Vagina (tissue), 2 donors: ENCODE measurements at regions not wholly inside any gene's neighbourhood (a gene's known extent, or its start where the extent isn't known, plus 50 kb on each side); places are given as distances from the start of the nearest gene placed in this dataset.

ENCODE experiments used
- POLR2A ChIP-seq, 2 donors: fragments of 450-650 bp; IDR thresholded peaks; one replicate each; pipeline ENCODE4 v1.6.1; 2017; ENCODE audit warnings: antibody characterized with exemption in 2 of 2, mild to moderate bottlenecking in 2 of 2, moderate library complexity in 2 of 2
- POLR2AphosphoS5 ChIP-seq, 2 donors: sonication (generic); formaldehyde crosslinking; IDR thresholded peaks; one replicate each; pipeline ENCODE4 v1.9.0; 2017; ENCODE audit warnings: antibody characterized with exemption in 2 of 2, mild to moderate bottlenecking in 2 of 2, low read depth in 1 of 2; ENCODE audit not compliant: insufficient read depth in 1 of 2
- TF ChIP-seq, protein P1 (sequence below), 3 experiments: fragments of 450-650 bp in 2 of 3; fragments of 200-600 bp in 1 of 3; sonication (generic) in 1 of 3; IDR thresholded peaks; one replicate each; pipeline ENCODE4 v1.5.1; 2017 to 2019; ENCODE audit warnings: antibody characterized with exemption in 3 of 3, mild to moderate bottlenecking in 2 of 3, moderate library complexity in 2 of 3

GRCh38 chr5:57642066-57642465 is 159.5 kb upstream of the ACTBL2 start:
- TF ChIP-seq, protein P1, sequence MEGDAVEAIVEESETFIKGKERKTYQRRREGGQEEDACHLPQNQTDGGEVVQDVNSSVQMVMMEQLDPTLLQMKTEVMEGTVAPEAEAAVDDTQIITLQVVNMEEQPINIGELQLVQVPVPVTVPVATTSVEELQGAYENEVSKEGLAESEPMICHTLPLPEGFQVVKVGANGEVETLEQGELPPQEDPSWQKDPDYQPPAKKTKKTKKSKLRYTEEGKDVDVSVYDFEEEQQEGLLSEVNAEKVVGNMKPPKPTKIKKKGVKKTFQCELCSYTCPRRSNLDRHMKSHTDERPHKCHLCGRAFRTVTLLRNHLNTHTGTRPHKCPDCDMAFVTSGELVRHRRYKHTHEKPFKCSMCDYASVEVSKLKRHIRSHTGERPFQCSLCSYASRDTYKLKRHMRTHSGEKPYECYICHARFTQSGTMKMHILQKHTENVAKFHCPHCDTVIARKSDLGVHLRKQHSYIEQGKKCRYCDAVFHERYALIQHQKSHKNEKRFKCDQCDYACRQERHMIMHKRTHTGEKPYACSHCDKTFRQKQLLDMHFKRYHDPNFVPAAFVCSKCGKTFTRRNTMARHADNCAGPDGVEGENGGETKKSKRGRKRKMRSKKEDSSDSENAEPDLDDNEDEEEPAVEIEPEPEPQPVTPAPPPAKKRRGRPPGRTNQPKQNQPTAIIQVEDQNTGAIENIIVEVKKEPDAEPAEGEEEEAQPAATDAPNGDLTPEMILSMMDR (IDR thresholded peaks at IDR 0.05): no peak
- TF ChIP-seq POLR2A (IDR thresholded peaks at IDR 0.05) (no peak), POLR2AphosphoS5 (IDR thresholded peaks at IDR 0.05; ENCODE audit: insufficient read depth in 1 of 2, low read depth in 1 of 2) (no peak)
